CD4-positive, alpha-beta memory T cell (primary cell): ENCODE measurements at regions not wholly inside any gene's neighbourhood (a gene's known extent, or its start where the extent isn't known, plus 50 kb on each side); places are given as distances from the start of the nearest gene placed in this dataset.

Experiments used
- CTCF ChIA-PET: fragments of 350-600 bp; sonication (Branson Sonifier 250); formaldehyde crosslinking; loops from one replicate; lab custom pipeline; 2021; ENCODE audit warnings: inconsistent platforms; ENCODE audit not compliant: partially characterized antibody; lab: Charles Lee
- POLR2A ChIA-PET: fragments of 350-600 bp; sonication (Branson Sonifier 250); formaldehyde crosslinking; loops from one replicate; lab custom pipeline; 2021; ENCODE audit not compliant: partially characterized antibody; lab: Charles Lee
- DNase-seq, 5 donors: peaks; one replicate each; pipeline versions ENCODE4 v3.0.0 to v3.0.0-alpha.2; 2020 to 2022; ENCODE audit warnings: mixed read lengths in 1 of 5
- H3K27ac ChIP-seq: one replicate; pipeline ENCODE4 v1.7.0; 2013; ENCODE audit warnings: low read depth, low read length
- H3K27me3 ChIP-seq: 2 replicates; pipeline ENCODE4 v1.7.0; 2013; ENCODE audit warnings: mild to moderate bottlenecking, low read length, moderate library complexity; ENCODE audit not compliant: insufficient read depth
- H3K36me3 ChIP-seq: 2 replicates; pipeline ENCODE4 v1.7.0; 2013; ENCODE audit warnings: mild to moderate bottlenecking, low read length, moderate library complexity; ENCODE audit not compliant: insufficient read depth
- H3K4me1 ChIP-seq: 2 replicates; pipeline ENCODE4 v1.7.0; 2013; ENCODE audit warnings: mild to moderate bottlenecking, low read length, moderate library complexity; ENCODE audit not compliant: insufficient read depth
- H3K4me3 ChIP-seq, 2 donors: one replicate each; pipeline ENCODE4 v1.7.0; 2013; ENCODE audit warnings: low read length in 2 of 2, mild to moderate bottlenecking in 1 of 2
- H3K9me3 ChIP-seq, 2 donors: one replicate each; pipeline ENCODE4 v1.7.0; 2013; ENCODE audit warnings: low read length in 2 of 2, control low read depth in 1 of 2; ENCODE audit not compliant: control insufficient read depth in 1 of 2
- H3K27ac Mint-ChIP-seq, 7 donors: one replicate each; pipeline ENCODE4 v1.8.0; 2020 to 2021; ENCODE audit warnings: mixed read lengths in 7 of 7, mild to moderate bottlenecking in 6 of 7, inconsistent platforms in 3 of 7, moderate library complexity in 3 of 7
- H3K27me3 Mint-ChIP-seq, 2 donors: one replicate each; pipeline ENCODE4 v1.8.0; 2020 to 2021; ENCODE audit warnings: mixed read lengths in 2 of 2
- H3K36me3 Mint-ChIP-seq, 2 donors: one replicate each; pipeline ENCODE4 v1.8.0; 2020 to 2021; ENCODE audit warnings: mixed read lengths in 2 of 2, inconsistent platforms in 1 of 2, mild to moderate bottlenecking in 1 of 2
- H3K4me1 Mint-ChIP-seq, 4 donors: one replicate each; pipeline ENCODE4 v1.8.0; 2020 to 2021; ENCODE audit warnings: mixed read lengths in 4 of 4, mild to moderate bottlenecking in 1 of 4
- H3K4me3 Mint-ChIP-seq, 8 donors: one replicate each; pipeline ENCODE4 v1.8.0; 2020 to 2021; ENCODE audit warnings: mixed read lengths in 8 of 8, mild to moderate bottlenecking in 7 of 8, moderate library complexity in 6 of 8, inconsistent platforms in 3 of 8
- H3K9me3 Mint-ChIP-seq, 8 donors: one replicate each; pipeline ENCODE4 v1.8.0; 2020 to 2021; ENCODE audit warnings: mixed read lengths in 8 of 8, mild to moderate bottlenecking in 5 of 8, inconsistent platforms in 3 of 8, moderate library complexity in 1 of 8
- intact Hi-C: fragments of 100-400 bp; cut with micrococcal nuclease; formaldehyde crosslinking; loops from one replicate; pipeline ENCODE4 v1.15.1; 2023

GRCh38 chr2:39487398-39488250 is 50.5 kb upstream of the MAP4K3 start:
- POLR2A ChIA-PET = no interaction called here
- Histone ChIP-seq H3K4me3 (no peak overlapping the region), H3K9me3 (no peaks in the 10 kb centered on the region), H3K36me3 (no peaks in the 10 kb centered on the region), H3K27me3 (no peaks in the 10 kb centered on the region), H3K4me1 (no peaks in the 10 kb centered on the region), H3K27ac (no peak overlapping the region)
- Mint-ChIP-seq H3K27ac (no peak overlapping the region), H3K4me1 (peaks cover 0 to 4% (median 2%) of the 10 kb centered on the region in 4 donors), H3K4me3 (no peak overlapping the region), H3K9me3 (peaks cover 0 to 2% (median 0%) of the 10 kb centered on the region in 8 donors), H3K27me3 (peaks cover 2 to 6% of the 10 kb centered on the region in 2 donors), H3K36me3 (peaks cover 0 to 4% of the 10 kb centered on the region in 2 donors)
- CTCF ChIA-PET = no interaction called here
- intact Hi-C loops = no loop called here
- no peak for DNase-seq

GRCh38 chr2:39488450-39488849 is 51.4 kb upstream of the MAP4K3 start:
- intact Hi-C loops = no loop called here
- H3K9me3 ChIP-seq = no peaks in the 10 kb centered on the region
- no peak overlapping the region for H3K4me3 ChIP-seq
- DNase-seq = no peak
- POLR2A ChIA-PET = interaction anchor here (0.6 kb wide), 1 partner anchor 21 kb away, joined by 3 read pairs; no protein-coding TSS in a partner anchor
- peaks cover 0 to 2% (median 0%) of the 10 kb centered on the region in 8 donors for H3K9me3 Mint-ChIP-seq
- CTCF ChIA-PET = no interaction called here
- H3K36me3 ChIP-seq = no peaks in the 10 kb centered on the region
- H3K36me3 Mint-ChIP-seq = peaks cover 0 to 4% of the 10 kb centered on the region in 2 donors
- H3K4me1 ChIP-seq = no peaks in the 10 kb centered on the region
- H3K27ac ChIP-seq = no peak overlapping the region
- no peak overlapping the region for H3K27ac Mint-ChIP-seq
- peaks cover 2 to 6% of the 10 kb centered on the region in 2 donors for H3K27me3 Mint-ChIP-seq
- no peaks in the 10 kb centered on the region for H3K27me3 ChIP-seq
- peaks cover 0 to 4% (median 2%) of the 10 kb centered on the region in 4 donors for H3K4me1 Mint-ChIP-seq
- H3K4me3 Mint-ChIP-seq = no peak overlapping the region

- intact Hi-C loops = no loop called here
- no peak overlapping the region for H3K4me3 ChIP-seq
- no peak overlapping the region for H3K27ac ChIP-seq
- Mint-ChIP-seq H3K27ac (no peak overlapping the region), H3K9me3 (peaks cover 0 to 2% (median 0%) of the 10 kb centered on the region in 8 donors), H3K4me3 (no peak overlapping the region), H3K36me3 (peaks cover 0 to 4% of the 10 kb centered on the region in 2 donors), H3K4me1 (peaks cover 0 to 4% (median 1%) of the 10 kb centered on the region in 4 donors), H3K27me3 (peaks cover 2 to 7% of the 10 kb centered on the region in 2 donors)
- no peaks in the 10 kb centered on the region for H3K9me3 ChIP-seq
- POLR2A ChIA-PET = no interaction called here
- CTCF ChIA-PET = interaction anchor here (0.6 kb wide), 1 partner anchor 11 kb away, joined by 4 read pairs; no protein-coding TSS in a partner anchor
- H3K4me1 ChIP-seq = no peaks in the 10 kb centered on the region
- no peaks in the 10 kb centered on the region for H3K36me3 ChIP-seq
- no peaks in the 10 kb centered on the region for H3K27me3 ChIP-seq
- no peak for DNase-seq
Observed at GRCh38 chr2:39490586-39490985, 53.5 kb upstream of the MAP4K3 start.

- H3K36me3 ChIP-seq = no peaks in the 10 kb centered on the region
- H3K36me3 Mint-ChIP-seq = peaks cover 0 to 4% of the 10 kb centered on the region in 2 donors
- no peak overlapping the region for H3K27ac ChIP-seq
- H3K27me3 ChIP-seq = no peaks in the 10 kb centered on the region
- H3K4me1 Mint-ChIP-seq = peaks cover 0 to 4% (median 1%) of the 10 kb centered on the region in 4 donors
- H3K27me3 Mint-ChIP-seq = peaks cover 2 to 4% of the 10 kb centered on the region in 2 donors
- intact Hi-C loops = no loop called here
- CTCF ChIA-PET = no interaction called here
- peaks cover 0 to 2% (median 0%) of the 10 kb centered on the region in 8 donors for H3K9me3 Mint-ChIP-seq
- no peaks in the 10 kb centered on the region for H3K9me3 ChIP-seq
- no peak for DNase-seq
- H3K4me1 ChIP-seq = no peaks in the 10 kb centered on the region
- H3K27ac Mint-ChIP-seq = no peak overlapping the region
- POLR2A ChIA-PET = no interaction called here
- H3K4me3 ChIP-seq = no peak overlapping the region
- H3K4me3 Mint-ChIP-seq = no peak overlapping the region
Observed at GRCh38 chr2:39491653-39492052, 54.6 kb upstream of the MAP4K3 start.

GRCh38 chr2:39492095-39492590 is 55.1 kb upstream of the MAP4K3 start:
- Histone ChIP-seq H3K4me1 (no peaks in the 10 kb centered on the region), H3K9me3 (no peaks in the 10 kb centered on the region), H3K4me3 (no peak overlapping the region), H3K36me3 (no peaks in the 10 kb centered on the region), H3K27ac (no peak overlapping the region), H3K27me3 (no peaks in the 10 kb centered on the region)
- Mint-ChIP-seq H3K4me1 (peaks cover 0 to 4% (median 1%) of the 10 kb centered on the region in 4 donors), H3K27ac (no peak overlapping the region), H3K36me3 (peaks cover 0 to 4% of the 10 kb centered on the region in 2 donors), H3K9me3 (peaks cover 0 to 2% (median 0%) of the 10 kb centered on the region in 8 donors), H3K4me3 (no peak overlapping the region), H3K27me3 (peaks cover 2 to 4% of the 10 kb centered on the region in 2 donors)
- DNase-seq = no peak
- intact Hi-C loops = no loop called here
- POLR2A ChIA-PET = no interaction called here
- CTCF ChIA-PET = no interaction called here

GRCh38 chr2:39492716-39493115 is 55.6 kb upstream of the MAP4K3 start:
- Mint-ChIP-seq H3K27ac (no peak overlapping the region), H3K9me3 (peaks cover 0 to 6% (median under 1%) of the 10 kb centered on the region in 8 donors), H3K4me1 (peaks cover 0 to 4% (median 1%) of the 10 kb centered on the region in 4 donors), H3K27me3 (peaks cover 2 to 4% of the 10 kb centered on the region in 2 donors), H3K36me3 (peaks cover 0 to 4% of the 10 kb centered on the region in 2 donors), H3K4me3 (no peak overlapping the region)
- intact Hi-C loops = no loop called here
- no peaks in the 10 kb centered on the region for H3K9me3 ChIP-seq
- H3K36me3 ChIP-seq = no peaks in the 10 kb centered on the region
- H3K4me1 ChIP-seq = no peaks in the 10 kb centered on the region
- no peak for DNase-seq
- CTCF ChIA-PET = no interaction called here
- POLR2A ChIA-PET = no interaction called here
- no peak overlapping the region for H3K27ac ChIP-seq
- H3K27me3 ChIP-seq = no peaks in the 10 kb centered on the region
- H3K4me3 ChIP-seq = no peak overlapping the region

- CTCF ChIA-PET = interaction anchor here (0.7 kb wide), 1 partner anchor 38 kb away, joined by 3 read pairs; no protein-coding TSS in a partner anchor
Observed at GRCh38 chr2:39494784-39495251, 57.7 kb upstream of the MAP4K3 start.

More at GRCh38 chr2:39494784-39495251, 57.7 kb upstream of the MAP4K3 start:
- Histone ChIP-seq H3K27me3 (no peaks in the 10 kb centered on the region), H3K27ac (no peak overlapping the region), H3K36me3 (no peaks in the 10 kb centered on the region), H3K9me3 (no peaks in the 10 kb centered on the region), H3K4me1 (no peaks in the 10 kb centered on the region), H3K4me3 (no peak overlapping the region)
- H3K36me3 Mint-ChIP-seq = peaks cover 0 to 4% of the 10 kb centered on the region in 2 donors
- peaks cover 0 to 4% (median 1%) of the 10 kb centered on the region in 4 donors for H3K4me1 Mint-ChIP-seq
- H3K4me3 Mint-ChIP-seq = no peak overlapping the region
- no peak for DNase-seq
- peaks cover 4% of the 10 kb centered on the region in 2 donors for H3K27me3 Mint-ChIP-seq
- H3K9me3 Mint-ChIP-seq = peaks cover 0 to 12% (median 3%) of the 10 kb centered on the region in 8 donors
- no peak overlapping the region for H3K27ac Mint-ChIP-seq
- intact Hi-C loops = no loop called here
- POLR2A ChIA-PET = no interaction called here
